Body of pancreas (tissue), 4 donors: ENCODE measurements at regions not wholly inside any gene's neighbourhood (a gene's known extent, or its start where the extent isn't known, plus 50 kb on each side); places are given as distances from the start of the nearest gene placed in this dataset.

ENCODE experiments used
- POLR2A ChIP-seq, 3 donors: fragments of 450-650 bp; IDR thresholded peaks; one replicate each; pipeline ENCODE4 v1.6.1; 2016; ENCODE audit warnings: antibody characterized with exemption in 3 of 3, mild to moderate bottlenecking in 2 of 3
- TF ChIP-seq, protein P1 (sequence below), 7 experiments: fragments of 450-650 bp in 4 of 7; fragments of 200-600 bp in 3 of 7; sonication (generic) in 3 of 7; IDR thresholded peaks; one replicate each; pipeline ENCODE4 v1.5.1; 2016 to 2019; ENCODE audit warnings: antibody characterized with exemption in 7 of 7

GRCh38 chr15:56856934-56857333 lies 61.5 kb upstream of the TCF12 start:
- TF ChIP-seq, protein P1, sequence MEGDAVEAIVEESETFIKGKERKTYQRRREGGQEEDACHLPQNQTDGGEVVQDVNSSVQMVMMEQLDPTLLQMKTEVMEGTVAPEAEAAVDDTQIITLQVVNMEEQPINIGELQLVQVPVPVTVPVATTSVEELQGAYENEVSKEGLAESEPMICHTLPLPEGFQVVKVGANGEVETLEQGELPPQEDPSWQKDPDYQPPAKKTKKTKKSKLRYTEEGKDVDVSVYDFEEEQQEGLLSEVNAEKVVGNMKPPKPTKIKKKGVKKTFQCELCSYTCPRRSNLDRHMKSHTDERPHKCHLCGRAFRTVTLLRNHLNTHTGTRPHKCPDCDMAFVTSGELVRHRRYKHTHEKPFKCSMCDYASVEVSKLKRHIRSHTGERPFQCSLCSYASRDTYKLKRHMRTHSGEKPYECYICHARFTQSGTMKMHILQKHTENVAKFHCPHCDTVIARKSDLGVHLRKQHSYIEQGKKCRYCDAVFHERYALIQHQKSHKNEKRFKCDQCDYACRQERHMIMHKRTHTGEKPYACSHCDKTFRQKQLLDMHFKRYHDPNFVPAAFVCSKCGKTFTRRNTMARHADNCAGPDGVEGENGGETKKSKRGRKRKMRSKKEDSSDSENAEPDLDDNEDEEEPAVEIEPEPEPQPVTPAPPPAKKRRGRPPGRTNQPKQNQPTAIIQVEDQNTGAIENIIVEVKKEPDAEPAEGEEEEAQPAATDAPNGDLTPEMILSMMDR (IDR thresholded peaks at IDR 0.05): no peak
- no peak for TF ChIP-seq POLR2A (IDR thresholded peaks at IDR 0.05)
